GM04503 (cell line): ENCODE measurements at regions not wholly inside any gene's neighbourhood (a gene's known extent, or its start where the extent isn't known, plus 50 kb on each side); places are given as distances from the start of the nearest gene placed in this dataset.
"Not testable (repeated sequence)": the region's sequence is repeated elsewhere in the genome, so short reads cannot be mapped to it uniquely, and the experiment has no call there.

Experiments used
- DNase-seq: peaks from one replicate; pipeline ENCODE4 v3.0.0-alpha.2; 2012; ENCODE audit warnings: low read depth

DNA sequence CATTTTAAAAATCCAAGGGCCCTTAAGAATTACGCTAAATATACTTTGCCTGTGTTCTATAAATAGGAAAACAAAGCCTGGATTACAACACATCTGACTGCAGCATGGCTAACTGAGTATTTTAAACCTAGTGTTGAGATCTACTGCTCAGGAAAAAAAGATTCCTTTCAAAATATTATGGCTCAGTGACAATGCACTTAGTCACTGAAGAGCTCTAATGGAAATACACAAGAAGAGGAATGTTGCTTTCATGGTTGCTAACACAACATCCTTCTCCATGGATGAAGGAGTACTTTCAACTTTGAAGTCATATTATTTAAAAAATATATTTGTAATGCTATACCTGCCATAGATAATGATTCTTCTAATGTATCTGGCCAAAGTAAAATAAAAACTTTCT lies 248.3 kb upstream of the NEGR1 start:
- DNase-seq = no peak

- DNase-seq = no peak
These were observed 244.6 kb upstream of the NEGR1 start for GRCh38 chr1:72526926-72527325.

GRCh38 chr1:72524021-72524420 lies 241.7 kb upstream of the NEGR1 start:
- DNase-seq = no peak

DNA sequence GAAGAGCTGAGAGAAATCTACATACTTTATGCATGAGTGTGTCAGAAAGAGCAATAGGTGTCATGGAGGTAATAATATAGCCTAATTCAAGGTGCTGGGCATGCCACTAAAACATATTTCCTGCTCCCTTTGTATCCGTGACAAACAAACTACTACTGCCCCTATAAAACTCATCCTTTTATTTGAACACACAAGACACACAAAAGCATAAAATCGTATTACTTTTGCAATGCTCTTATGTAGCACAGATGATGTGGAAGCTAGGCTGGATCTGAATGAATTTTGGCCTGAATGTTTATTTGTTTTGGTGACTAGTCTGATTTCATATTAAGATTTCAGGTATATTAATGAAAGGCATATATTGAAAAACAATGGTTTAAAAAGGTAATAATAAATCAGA lies 239.3 kb upstream of the NEGR1 start:
- no peak for DNase-seq

GRCh38 chr1:72516826-72517225 lies 234.5 kb upstream of the NEGR1 start:
- DNase-seq = peak; percentile 17

DNA sequence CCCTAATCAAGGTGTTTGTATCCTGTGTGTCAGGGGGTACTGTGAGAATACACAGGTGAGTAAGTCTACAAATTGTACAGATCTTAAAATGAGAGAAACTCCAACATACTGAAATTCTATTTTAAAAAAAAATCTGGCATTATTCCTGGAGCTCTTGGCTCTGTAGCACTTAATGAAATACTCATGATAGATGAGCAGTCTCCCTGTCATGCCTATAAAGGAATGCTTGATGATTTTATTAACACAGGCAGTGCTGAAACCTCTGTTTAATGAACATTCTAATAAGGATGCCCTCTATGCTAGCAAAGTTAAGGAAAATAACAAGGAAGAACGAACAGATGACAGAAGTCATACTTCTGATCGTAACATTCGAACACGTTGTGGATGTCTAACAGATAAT lies 233.9 kb upstream of the NEGR1 start:
- DNase-seq = no peak

GRCh38 chr1:72498371-72498770 lies 216.0 kb upstream of the NEGR1 start:
- no peak for DNase-seq

- no peak for DNase-seq
These were observed 207.5 kb upstream of the NEGR1 start for GRCh38 chr1:72489801-72490200.

- no peak for DNase-seq
These were observed 203.5 kb upstream of the NEGR1 start for GRCh38 chr1:72485801-72486200.

DNA sequence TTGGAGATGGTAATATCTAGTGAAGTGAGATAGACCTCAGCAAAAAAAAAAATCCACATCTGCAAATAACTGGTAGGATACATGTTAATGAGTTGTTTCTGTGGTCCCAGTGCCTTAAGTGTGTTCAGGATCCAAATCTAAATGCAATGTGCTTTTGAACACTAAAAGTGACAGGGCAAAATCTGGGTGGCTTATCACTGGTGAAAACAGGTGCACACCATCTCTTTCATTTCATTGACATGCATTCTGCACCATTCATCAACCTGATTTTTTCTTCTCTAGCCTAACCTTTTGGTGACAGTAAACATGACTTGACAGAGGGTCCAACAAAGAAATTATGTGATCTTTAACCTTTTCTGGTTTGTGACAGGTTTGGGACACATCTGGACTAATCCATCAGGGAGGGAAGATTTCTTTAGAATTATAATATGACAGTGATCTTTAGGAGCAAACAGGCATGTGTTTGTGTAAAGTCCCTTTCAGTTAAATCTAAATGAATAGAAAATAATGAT lies 201.6 kb upstream of the NEGR1 start:
- no peak for DNase-seq

GRCh38 chr1:72482736-72483413 lies 200.5 kb upstream of the NEGR1 start:
- no peak for DNase-seq

- DNase-seq = no peak
These were observed 199.2 kb upstream of the NEGR1 start for GRCh38 chr1:72481420-72481970.

GRCh38 chr1:72466376-72466775 lies 184.0 kb upstream of the NEGR1 start:
- no peak for DNase-seq

DNA sequence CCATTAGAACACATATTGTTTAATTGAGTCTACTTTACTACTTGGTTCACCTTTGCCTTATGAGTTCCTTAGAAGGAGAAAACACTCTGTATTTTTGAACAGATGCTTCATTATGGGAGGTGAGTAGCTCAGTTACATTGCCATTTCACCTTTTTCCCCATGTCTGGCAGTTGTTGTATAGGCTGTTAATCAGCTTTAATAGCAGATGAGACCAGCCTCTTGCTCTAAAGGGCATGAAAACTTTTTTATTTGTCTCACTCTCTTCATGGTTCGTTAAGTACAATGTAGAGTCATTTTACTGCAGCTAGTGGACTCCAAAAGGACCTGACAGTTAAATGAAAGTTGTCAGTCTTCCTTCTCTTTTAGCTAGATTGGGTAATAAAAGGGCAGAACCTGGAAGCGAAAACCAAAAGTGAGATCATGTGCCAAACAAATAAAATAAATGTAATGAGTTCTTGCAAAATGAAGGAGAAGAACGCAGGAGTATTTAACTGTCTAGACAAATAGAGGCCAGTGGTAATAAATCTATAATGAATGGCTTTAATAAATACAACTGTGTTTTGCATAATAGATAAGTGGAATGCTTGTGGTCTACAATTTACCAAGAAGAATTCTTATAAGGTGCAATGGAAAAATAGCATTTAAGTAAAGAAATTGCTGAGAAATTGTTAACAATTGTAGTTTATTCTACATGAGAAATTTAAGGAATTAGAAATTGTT lies 180.0 kb upstream of the NEGR1 start:
- no peak for DNase-seq

DNA sequence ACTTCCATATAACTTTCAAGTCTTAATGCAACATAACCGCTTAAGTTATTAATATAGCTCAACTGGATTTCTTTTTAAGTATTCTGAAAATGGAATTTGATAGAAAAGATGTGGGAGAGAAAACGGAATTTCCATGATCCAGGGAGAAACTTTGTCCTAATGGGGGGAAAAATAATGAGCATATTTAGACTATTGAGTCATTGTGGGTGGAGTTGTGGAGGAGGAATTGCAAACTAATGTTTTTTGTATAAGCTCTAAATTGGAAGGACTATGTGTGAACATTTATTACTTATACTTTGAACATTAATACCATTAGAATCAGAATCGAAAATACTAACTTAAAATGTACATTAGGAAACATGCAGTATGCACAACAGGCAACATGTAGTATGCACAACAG lies 159.9 kb upstream of the NEGR1 start:
- no peak for DNase-seq

DNA sequence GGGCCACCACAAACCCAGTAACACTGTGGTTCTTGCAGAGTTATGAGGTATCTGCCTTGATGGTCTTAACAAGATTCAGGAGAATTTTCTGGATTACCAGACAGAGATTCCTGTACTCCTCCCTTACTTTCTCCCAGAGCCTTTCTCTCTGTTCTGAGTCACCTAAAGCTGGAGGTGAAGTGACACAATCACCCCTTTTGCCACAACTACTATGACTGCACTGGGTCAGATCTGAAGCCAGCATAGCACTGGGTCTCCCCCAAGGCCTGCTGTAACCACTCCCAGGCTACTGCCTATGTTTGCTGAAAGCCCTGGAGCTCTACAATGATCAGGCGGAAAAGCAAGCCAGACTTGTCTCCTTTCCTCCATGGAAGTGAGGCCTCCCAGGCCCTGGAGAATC lies 156.7 kb upstream of the NEGR1 start:
- DNase-seq = no peak

DNA sequence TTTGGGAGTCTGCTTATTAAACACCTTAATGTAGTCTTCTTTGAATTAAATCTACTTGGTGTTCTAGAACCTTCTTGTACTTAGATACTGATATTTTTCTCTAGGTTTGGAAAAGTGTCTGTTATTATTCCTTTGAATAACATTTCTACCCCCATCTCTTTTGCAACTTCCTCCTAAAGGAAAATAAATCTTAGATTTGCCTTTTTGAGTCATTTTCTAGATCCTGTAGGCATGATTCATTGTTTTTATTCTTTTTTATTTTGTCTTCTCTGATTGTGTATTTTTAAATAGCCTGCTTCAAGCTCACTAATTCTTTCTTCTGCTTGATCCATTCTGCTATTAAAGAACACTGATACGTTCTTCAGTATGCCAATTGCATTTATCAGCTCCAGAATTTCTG lies 155.9 kb upstream of the NEGR1 start:
- DNase-seq = no peak

GRCh38 chr1:72435025-72435424 lies 152.7 kb upstream of the NEGR1 start:
- DNase-seq = no peak

DNA sequence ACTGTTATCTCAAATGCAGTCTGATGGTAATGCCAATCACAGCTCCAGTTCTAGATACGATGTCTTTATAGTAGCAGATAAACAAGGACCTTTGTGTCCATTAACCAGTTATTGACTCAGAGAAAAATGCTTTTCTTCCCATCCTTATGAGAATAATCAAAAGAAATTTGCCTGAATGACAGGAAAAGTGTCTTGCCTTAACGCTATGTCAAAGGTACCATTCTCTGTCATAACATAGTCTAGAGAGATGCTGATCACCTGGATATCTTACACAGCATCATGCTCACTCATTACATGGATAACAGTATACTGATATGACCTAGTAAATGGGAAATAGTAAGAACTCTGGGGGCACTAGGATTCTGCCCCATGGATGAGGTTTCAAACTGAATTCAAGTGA lies 151.7 kb upstream of the NEGR1 start:
- no peak for DNase-seq

DNA sequence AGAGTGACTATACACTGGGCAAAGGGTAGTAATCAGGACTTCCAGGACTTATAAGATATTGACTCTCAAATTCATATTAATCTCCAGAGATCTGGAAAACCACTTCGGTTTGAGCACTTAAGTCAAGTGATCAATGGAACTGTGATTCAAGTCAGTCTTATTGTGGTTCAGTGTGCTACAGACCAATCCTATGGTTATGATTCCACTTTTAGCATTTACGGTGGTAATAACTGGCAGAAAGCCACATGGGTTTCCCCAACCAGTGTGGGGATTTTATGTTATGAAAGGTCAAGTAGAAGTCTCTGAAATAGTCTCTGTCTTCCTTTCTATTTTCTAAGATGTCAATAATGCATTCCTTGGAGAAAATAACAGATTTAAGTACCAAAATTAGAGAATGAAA lies 151.3 kb upstream of the NEGR1 start:
- DNase-seq = no peak

GRCh38 chr1:72432645-72433267 lies 150.4 kb upstream of the NEGR1 start:
- no peak for DNase-seq

GRCh38 chr1:72431810-72432209 lies 149.5 kb upstream of the NEGR1 start:
- no peak for DNase-seq

- DNase-seq = not testable (repeated sequence)
These were observed 145.9 kb upstream of the NEGR1 start for GRCh38 chr1:72428276-72428675.
